SHP77 treated with DMSO at 0.1 percent for 48 hours (cell line): ENCODE measurements at regions not wholly inside any gene's neighbourhood (a gene's known extent, or its start where the extent isn't known, plus 50 kb on each side); places are given as distances from the start of the nearest gene placed in this dataset.

ENCODE experiments used
- DNase-seq: peaks from one replicate; lab custom pipeline; 2025; lab: John Stamatoyannopoulos, UW

DNA sequence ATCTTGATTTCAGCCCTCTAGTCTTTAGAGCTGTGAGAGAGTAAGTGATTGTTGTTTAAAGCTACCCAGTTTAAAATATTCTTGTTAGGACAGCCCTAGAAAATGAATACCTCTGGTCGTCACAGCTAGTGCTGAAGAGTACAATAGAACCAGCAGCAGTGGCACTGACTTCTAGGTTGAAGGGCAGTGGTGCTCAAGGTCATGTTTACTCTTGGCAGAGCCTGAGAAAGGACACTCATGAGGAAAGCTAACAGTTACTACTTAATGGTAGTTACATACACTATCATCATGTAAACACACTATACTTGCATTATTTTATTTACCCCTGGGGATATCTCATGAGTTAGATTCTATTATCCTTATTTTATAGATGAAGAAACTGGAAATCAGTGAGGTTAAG is 323.0 kb downstream of the SH2D4B start:
- no peak for DNase-seq

DNA sequence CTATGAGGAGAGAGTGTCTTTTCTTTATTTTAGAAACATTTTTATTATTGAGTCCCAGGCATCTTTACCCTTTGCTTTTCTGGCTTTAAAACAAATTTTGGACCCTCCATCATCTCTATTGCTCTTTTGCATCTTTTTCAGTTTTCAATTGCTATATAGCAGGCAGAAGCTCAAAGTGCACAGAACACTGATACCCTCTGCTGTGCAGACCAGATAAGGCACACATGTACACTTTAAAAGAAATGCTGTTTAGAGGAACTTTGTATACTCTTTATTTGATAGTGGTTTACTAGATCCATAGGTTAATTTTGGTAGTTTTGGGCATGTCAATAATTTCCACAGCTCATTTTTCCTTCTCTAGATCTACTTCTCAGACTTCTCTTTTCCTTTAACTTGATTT is 324.2 kb downstream of the SH2D4B start:
- no peak for DNase-seq

- DNase-seq, result no peak
Measured at GRCh38 chr10:80870282-80870681, 332.6 kb downstream of the SH2D4B start.

DNA sequence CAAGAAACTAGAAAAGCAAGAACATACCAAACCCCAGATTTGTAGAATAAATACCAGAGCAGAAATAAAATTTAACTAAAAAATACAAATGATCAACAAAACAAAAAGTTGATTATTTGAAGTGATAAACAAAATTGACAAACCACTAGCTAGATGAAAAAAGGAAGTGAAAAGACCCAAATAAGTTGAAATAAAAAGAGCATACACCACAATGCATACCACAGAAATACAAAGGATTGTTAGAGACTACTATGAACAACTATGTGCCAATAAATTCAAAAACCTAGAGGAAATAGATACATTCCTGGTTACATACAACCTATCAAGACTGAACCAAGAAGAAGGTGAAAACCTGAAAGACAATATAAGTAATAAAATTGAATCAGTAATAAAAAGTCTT is 333.4 kb downstream of the SH2D4B start:
- DNase-seq, result no peak

- DNase-seq, result no peak
Measured at GRCh38 chr10:80878330-80878729, 340.6 kb downstream of the SH2D4B start.

GRCh38 chr10:80890146-80890545 is 352.4 kb downstream of the SH2D4B start:
- no peak for DNase-seq

DNA sequence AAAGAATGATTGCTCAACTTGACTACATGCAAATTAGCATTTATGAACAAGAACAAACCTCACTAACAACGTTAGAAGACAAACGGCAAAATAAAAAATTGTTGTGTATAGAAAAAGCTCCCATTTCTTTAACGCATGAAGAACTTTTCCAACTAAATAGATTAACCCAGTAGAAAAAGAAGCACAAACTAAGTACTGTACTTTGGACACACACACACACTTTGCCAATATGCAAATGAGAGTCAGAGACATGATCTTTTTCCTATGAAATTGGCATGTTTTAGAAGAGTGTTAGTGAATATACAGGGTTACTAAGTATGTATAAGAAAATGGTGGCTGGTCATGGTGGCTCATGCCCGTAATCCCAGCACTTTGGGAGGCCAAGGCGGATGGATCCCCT is 355.6 kb downstream of the SH2D4B start:
- DNase-seq, result no peak

DNA sequence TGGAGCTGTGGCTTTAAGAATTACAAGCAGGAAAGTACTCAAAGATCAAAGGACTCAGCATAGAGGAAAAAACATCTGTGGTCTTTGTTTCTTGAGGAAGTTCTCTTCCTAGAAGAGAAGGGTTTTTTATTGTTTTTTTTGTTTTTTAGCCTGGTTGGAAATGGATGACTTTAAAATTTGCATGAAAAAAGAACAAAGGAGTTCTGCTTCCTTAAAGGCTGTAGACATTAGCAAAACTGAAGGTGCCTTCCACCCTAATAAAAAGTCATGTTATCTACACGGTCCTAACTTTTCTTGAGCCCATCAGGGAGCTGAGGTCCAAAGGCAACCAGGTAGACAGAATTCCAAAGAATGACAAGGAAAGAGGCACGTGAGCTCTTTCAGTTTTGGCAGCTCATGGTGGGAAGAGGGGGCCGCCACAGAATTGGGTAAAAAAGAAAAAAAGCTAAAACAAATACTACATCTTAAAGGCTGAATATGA is 356.6 kb downstream of the SH2D4B start:
- no peak for DNase-seq

GRCh38 chr10:80894797-80895467 is 357.2 kb downstream of the SH2D4B start:
- DNase-seq, result no peak

- no peak for DNase-seq
Measured at GRCh38 chr10:80896076-80896475, 358.4 kb downstream of the SH2D4B start.

DNA sequence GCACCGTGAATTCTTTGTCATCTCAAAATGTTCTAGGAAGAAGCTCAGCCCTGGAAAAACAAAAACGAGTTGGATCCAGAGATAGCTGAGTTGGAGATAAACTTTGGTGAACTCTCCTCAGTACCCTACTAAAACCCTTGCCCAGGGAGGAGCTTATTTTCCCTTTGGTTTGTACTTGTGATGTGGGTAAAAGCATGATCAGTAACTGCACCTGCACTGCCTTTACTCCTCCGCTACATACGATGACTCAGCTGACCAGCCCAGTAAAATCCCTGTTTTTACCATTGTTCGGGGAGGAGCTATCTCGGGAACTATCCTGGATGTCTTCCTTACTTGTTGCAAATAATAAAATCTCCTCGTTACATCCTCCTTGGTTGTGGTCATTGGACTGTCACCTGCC is 359.3 kb downstream of the SH2D4B start:
- DNase-seq, result no peak

GRCh38 chr10:80900661-80901060 is 363.0 kb downstream of the SH2D4B start:
- DNase-seq, result no peak

DNA sequence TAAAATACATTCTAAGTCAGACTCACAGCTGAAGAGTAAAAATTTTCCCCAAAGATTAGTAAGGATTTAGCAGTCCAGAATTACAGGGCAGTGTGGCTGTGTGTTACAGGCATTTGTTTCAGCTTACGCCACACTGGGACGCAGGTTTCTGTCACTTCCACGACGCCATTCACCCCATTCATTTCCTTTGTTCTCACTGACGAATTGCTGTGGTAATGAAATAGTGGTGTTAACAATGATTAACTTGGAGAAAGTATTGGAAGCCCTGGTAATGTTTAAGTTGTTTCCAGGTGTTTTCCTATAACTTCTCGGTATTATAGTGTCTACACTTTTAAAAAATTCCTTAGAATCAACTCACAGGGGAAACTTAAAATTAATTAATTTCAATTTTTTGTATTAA is 370.9 kb downstream of the SH2D4B start:
- no peak for DNase-seq

DNA sequence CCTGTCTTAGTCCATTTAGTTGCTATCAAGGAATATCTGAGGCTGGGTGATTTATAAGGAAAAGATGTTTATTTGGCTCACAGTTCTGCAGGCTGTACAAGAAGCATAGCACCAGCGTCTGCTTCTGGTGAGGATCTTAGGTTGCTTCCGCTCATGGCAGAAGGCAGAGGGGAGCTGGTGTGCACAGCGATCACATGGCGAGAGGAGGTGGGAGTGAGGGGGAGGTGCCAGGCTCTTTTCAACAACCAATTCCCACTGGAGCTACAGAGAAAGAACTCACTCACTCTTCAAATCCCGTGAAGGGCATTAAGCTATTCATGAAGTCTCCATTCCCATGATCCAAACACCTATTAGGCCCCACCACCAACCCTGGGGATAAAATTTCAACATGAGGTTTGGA is 371.6 kb downstream of the SH2D4B start:
- no peak for DNase-seq

DNA sequence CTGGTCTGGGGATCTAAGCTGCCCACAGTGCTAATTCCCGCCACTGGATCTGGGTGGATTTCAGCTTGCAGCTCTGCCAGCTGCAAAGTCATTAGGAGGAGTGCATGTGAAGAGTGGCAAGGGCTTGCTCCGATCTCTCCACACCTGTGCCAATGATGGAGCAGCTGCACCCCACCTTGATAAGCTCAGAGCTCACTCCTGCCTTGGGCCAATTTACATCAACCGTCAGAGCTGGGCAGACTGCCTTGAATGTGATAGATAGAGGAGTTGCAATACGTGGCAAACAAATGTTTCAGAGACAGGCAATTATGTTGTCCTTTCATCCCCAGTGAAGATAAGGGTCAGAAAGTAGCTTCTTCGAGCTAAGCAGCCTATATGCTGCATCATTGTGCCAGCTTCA is 379.9 kb downstream of the SH2D4B start:
- DNase-seq, result no peak

- no peak for DNase-seq
Measured at GRCh38 chr10:80921032-80921431, 383.3 kb downstream of the SH2D4B start.

DNA sequence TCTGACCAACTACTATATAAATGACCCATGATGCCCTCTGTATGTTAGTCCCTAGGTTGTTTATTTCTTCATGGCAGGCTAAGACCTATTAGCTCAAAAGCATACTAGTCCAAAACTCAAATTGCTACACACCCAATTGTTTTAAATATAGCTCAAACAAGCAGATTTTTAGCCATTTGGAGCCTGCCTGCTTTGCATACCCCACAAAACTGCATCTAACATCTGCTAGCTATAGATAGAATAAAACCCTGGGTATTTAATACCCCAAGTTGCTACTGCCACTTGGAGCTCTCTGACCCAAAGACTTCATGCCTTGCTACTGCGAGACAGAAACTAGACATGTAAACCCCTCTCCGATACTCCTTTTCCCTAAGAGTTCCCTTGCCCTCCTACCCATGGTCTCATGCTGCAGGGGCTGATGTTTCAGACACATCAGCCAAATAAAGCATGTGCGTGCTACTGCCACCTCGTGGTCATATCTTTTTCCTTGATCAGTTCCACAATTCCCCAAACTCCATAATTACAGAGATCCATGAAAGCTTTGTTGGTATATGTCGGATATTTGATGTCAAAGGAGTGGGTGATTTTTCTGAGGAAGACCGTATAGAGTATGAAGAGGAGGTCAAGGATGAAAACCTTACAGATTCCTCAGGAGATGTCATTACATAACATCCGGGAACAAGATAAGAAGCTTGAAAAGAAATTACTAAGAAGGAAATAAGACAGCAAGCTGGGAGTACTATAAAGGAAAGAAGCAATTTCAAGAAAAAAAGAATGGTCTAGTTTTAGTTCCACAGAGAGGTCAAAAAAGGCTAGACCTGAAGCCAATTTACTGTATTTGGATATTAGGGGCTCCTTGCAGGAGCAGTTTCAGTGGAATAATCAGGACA is 386.6 kb downstream of the SH2D4B start:
- no peak for DNase-seq

DNA sequence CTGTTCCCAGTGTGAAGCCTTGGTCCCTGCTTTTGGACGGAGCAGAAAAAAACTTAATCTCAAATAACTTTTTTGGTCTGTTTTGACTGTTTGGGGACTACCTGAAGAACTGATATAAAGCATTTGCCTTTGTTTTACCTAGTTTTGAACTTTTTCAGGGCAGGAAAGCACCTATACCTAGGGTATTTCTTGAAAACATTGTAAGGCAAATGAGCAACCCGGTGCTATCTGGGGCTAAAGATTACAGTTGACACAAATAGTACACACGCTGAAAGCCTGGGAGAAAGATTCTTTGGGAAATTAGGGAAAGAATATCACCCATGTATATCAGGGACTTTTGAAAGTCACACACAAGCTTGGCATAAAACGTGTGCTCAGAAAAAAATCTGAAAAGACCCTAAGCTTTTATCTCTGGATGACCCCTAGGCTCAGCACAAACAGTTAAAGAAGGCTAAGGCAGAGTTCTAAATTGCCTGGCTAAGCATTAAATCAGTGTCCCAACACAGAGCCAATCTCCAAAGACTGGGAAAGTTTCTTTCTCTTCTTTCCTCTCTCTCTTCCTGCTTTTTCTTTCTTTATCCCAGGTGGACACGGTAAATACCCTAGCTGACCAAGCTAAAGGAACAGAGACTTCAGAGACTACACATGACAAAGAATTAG is 389.8 kb downstream of the SH2D4B start:
- no peak for DNase-seq

DNA sequence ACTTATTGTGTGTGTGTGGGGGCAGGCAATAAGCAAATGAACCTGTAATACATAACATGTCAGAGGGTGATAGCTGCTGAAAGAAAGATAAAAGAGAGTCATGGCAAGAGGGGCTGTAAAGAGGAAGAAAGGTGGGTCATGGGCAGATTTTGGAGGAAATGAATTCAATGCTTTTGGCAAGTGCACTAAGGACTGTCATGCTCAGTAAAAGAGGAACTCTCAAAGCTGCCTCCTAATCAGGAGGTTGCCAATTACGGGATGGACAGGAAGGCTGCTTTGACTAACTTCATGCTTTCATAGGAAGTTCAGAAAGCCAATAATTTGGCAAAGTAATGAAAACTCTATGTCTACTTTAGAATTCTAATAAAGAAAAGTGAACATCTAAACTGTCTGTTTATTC is 401.2 kb downstream of the SH2D4B start:
- DNase-seq, result no peak

- DNase-seq, result no peak
Measured at GRCh38 chr10:80945264-80945880, 407.7 kb downstream of the SH2D4B start.

DNA sequence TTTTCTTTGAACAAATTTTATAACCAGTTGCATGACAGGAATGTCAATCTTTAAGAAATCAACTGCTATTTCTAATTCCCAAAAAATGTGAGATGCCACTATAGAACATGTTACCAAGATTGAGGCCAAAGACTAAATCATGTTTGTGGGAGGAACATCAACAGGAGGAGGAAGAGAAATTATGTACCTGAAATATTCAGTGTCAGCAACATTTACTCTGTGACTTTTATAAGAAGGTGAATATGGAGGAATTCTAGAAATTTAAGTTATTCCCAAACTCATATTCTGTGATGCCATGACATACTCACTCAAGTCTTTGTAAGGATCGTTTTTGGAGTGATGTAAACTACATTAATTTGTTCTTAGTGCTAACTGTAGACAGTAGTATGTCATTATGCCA is 408.4 kb downstream of the SH2D4B start:
- no peak for DNase-seq

DNA sequence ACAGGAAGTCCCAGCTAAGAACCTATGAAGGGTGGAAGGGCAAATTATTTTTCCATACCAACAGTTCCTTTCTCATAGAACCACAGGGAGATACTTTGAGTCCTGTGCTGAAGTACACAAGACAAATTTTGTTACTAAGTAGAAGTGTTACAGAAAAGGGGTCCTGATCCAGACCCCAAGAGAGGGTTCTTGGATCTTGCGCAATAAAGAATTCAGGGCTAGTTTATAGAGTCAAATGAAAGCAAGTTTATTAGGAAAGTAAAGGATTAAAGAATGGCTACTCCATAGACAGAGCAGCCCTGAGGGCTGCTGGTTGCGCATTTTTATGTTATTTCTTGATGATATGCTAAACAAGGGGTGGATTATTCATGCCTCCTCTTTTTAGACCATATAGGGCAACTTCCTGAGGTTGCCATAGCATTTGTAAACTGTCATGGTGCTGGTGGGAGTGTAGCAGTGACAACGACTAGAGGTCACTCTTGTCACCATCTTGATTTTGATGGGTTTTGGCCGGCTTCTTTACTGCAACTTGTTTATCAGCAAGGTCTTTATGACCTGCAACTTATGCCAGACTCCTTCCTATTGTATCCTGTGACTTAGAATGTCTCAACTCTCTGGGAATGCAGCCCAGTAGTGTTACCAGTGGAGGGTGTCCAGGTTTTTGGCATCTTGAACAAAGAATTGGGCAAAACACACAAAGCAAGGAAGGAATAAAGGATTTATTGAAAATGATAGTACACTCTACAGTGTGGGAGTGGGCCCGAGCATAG is 409.4 kb downstream of the SH2D4B start:
- DNase-seq, result no peak
